ENCODE measurements at regions not wholly inside any gene's neighbourhood (a gene's known extent, or its start where the extent isn't known, plus 50 kb on each side); places are given as distances from the start of the nearest gene placed in this dataset.

DNA sequence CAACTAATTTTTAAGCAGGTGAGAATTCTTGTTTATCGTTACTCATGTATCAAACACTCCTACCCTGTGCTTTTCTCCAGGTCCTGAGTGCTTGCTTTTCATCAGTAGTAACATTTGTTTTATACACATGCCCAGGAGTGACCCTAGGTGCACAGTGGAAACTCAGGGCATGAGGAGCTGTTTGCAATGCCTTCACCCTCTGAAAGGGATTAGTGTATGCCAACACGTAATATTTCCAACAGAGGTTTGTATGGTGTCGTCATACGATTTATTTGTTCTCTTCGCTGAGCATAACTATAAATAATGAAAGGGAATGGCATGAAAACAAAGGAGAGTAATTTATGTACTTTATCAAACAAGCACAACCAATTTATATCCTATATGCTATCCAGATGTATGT is 537.4 kb upstream of the MMS22L start:
- Histone ChIP-seq H3K79me2 (ENCODE audit: control insufficient read depth, insufficient read depth, low read length) (no peaks in the 10 kb centered on the region), H3K4me1 (ENCODE audit: control insufficient read depth, insufficient read depth, low read length) (no peaks in the 10 kb centered on the region), H4K20me1 (ENCODE audit: control insufficient read depth, insufficient read depth) (no peaks in the 10 kb centered on the region; the same call in 1 of the 2 replicates), H2AFZ (ENCODE audit: control insufficient read depth, low read depth, low read length) (no peak overlapping the region), H3K4me2 (ENCODE audit: control insufficient read depth, insufficient read depth) (no peak overlapping the region), H3K36me3 (ENCODE audit: control insufficient read depth in 2 of 2, insufficient read depth in 2 of 2, low read length in 1 of 2) (no peaks in the 10 kb centered on the region), H3K27ac (ENCODE audit: control insufficient read depth, insufficient read depth) (no peak overlapping the region), H3K9me3 (replicated peaks; ENCODE audit: control insufficient read depth, insufficient read depth, low read length) (no peaks in the 10 kb centered on the region), H3K9ac (ENCODE audit: control insufficient read depth, insufficient read depth, low read length) (no peak overlapping the region), H3K27me3 (replicated peaks in 1 of 2; ENCODE audit: control insufficient read depth in 2 of 2, insufficient read depth in 2 of 2, low read length in 1 of 2) (no peaks in the 10 kb centered on the region), H3K4me3 (no peak overlapping the region)
- ChIA-PET RAD21 (ENCODE audit: unreplicated experiment) (no interaction called here), CTCF (no interaction called here), SMC1A (ENCODE audit: uncharacterized antibody, unreplicated experiment) (no interaction called here), POLR2A (no interaction called here)
- DNase-seq (ENCODE audit: low read depth, low spot score) (no peak), ATAC-seq (no peak), FAIRE-seq (no peak)
- in situ Hi-C loops (cut with MboI) (no loop called here), intact Hi-C loops (cut with micrococcal nuclease; ENCODE audit: unreplicated experiment) (no loop called here)
- BruUV-seq (replicated peaks): no TSS peak
- 53% methylated on average over 5 of the region's 5 CpGs for WGBS (ENCODE audit: insufficient coverage, insufficient replicate concordance, low lambda C conversion rate, missing lambda C conversion rate)
- TF ChIP-seq SIX5 (IDR thresholded peaks at IDR 0.05; ENCODE audit: low read depth, low read length, severe bottlenecking) (no peak), RAD51 (IDR thresholded peaks at IDR 0.05) (no peak), HDAC2 (IDR thresholded peaks at IDR 0.05) (no peak), E2F8 (IDR thresholded peaks at IDR 0.05; ENCODE audit: low read depth, partially characterized antibody) (no peak), RAD21 (IDR thresholded peaks at IDR 0.05; ENCODE audit: insufficient read depth, low read depth, low read length) (no peak), ATF3 (IDR thresholded peaks at IDR 0.05; ENCODE audit: borderline replicate concordance, extremely low read depth, low read depth, low read length) (no peak), SMAD5 (IDR thresholded peaks at IDR 0.05; ENCODE audit: low read depth) (no peak)
- TF ChIP-seq, protein P1, sequence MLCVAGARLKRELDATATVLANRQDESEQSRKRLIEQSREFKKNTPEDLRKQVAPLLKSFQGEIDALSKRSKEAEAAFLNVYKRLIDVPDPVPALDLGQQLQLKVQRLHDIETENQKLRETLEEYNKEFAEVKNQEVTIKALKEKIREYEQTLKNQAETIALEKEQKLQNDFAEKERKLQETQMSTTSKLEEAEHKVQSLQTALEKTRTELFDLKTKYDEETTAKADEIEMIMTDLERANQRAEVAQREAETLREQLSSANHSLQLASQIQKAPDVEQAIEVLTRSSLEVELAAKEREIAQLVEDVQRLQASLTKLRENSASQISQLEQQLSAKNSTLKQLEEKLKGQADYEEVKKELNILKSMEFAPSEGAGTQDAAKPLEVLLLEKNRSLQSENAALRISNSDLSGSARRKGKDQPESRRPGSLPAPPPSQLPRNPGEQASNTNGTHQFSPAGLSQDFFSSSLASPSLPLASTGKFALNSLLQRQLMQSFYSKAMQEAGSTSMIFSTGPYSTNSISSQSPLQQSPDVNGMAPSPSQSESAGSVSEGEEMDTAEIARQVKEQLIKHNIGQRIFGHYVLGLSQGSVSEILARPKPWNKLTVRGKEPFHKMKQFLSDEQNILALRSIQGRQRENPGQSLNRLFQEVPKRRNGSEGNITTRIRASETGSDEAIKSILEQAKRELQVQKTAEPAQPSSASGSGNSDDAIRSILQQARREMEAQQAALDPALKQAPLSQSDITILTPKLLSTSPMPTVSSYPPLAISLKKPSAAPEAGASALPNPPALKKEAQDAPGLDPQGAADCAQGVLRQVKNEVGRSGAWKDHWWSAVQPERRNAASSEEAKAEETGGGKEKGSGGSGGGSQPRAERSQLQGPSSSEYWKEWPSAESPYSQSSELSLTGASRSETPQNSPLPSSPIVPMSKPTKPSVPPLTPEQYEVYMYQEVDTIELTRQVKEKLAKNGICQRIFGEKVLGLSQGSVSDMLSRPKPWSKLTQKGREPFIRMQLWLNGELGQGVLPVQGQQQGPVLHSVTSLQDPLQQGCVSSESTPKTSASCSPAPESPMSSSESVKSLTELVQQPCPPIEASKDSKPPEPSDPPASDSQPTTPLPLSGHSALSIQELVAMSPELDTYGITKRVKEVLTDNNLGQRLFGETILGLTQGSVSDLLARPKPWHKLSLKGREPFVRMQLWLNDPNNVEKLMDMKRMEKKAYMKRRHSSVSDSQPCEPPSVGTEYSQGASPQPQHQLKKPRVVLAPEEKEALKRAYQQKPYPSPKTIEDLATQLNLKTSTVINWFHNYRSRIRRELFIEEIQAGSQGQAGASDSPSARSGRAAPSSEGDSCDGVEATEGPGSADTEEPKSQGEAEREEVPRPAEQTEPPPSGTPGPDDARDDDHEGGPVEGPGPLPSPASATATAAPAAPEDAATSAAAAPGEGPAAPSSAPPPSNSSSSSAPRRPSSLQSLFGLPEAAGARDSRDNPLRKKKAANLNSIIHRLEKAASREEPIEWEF (IDR thresholded peaks at IDR 0.05; ENCODE audit: insufficient replicate concordance, low read depth, low read length): no peak

Measured in GM12878 (cell line).